A673 (cell line): ENCODE measurements at regions not wholly inside any gene's neighbourhood (a gene's known extent, or its start where the extent isn't known, plus 50 kb on each side); places are given as distances from the start of the nearest gene placed in this dataset.

ENCODE experiments used
- BruUV-seq: library from RNA; stranded (reverse); fragments of 400-500 nt; replicated peaks from 2 replicates; lab custom pipeline; 2021; lab: Mats Ljungman, UMichigan
- CTCF ChIA-PET: fragments of 300-600 bp; sonication (Branson Sonifier 250); formaldehyde crosslinking; loops from one replicate; lab custom pipeline; 2022; ENCODE audit warnings: antibody characterized with exemption; lab: Charles Lee
- POLR2A ChIA-PET: fragments of 300-600 bp; sonication (Branson Sonifier 250); formaldehyde crosslinking; loops from one replicate; lab custom pipeline; 2022; ENCODE audit warnings: antibody characterized with exemption; ENCODE audit not compliant: low non-redundant PET; lab: Charles Lee
- DNase-seq: peaks from one replicate; pipeline ENCODE4 v3.0.0-alpha.2; 2015; ENCODE audit warnings: low spot score
- H3K27ac ChIP-seq: fragments of 200-600 bp; sonication (generic); 2 replicates; pipeline ENCODE4 v1.5.1; 2016; ENCODE audit warnings: mixed run types, low read depth, mild to moderate bottlenecking, mixed read lengths, antibody characterized with exemption, low read length; ENCODE audit not compliant: poor library complexity, severe bottlenecking
- H3K27me3 ChIP-seq: fragments of 200-600 bp; sonication (generic); replicated peaks from 2 replicates; pipeline ENCODE4 v1.6.1; 2017; ENCODE audit warnings: mixed run types, low read depth, mild to moderate bottlenecking, mixed read lengths, antibody characterized with exemption, low read length; ENCODE audit not compliant: insufficient read depth, poor library complexity
- H3K36me3 ChIP-seq: fragments of 200-600 bp; sonication (generic); 2 replicates; pipeline ENCODE4 v1.6.1; 2016; ENCODE audit warnings: mixed run types, mild to moderate bottlenecking, mixed read lengths, antibody characterized with exemption, low read length; ENCODE audit not compliant: insufficient read depth, poor library complexity, severe bottlenecking
- H3K4me1 ChIP-seq: fragments of 200-600 bp; sonication (generic); 2 replicates; pipeline ENCODE4 v1.6.1; 2017; ENCODE audit warnings: mixed run types, mild to moderate bottlenecking, mixed read lengths, antibody characterized with exemption, low read length; ENCODE audit not compliant: insufficient read depth, poor library complexity, severe bottlenecking
- H3K4me3 ChIP-seq: fragments of 200-600 bp; sonication (generic); 2 replicates; pipeline ENCODE4 v1.5.1; 2016; ENCODE audit warnings: low read depth, mixed run types, mild to moderate bottlenecking, mixed read lengths, low read length; ENCODE audit not compliant: poor library complexity, severe bottlenecking
- H3K9me3 ChIP-seq: fragments of 200-600 bp; sonication (generic); 2 replicates; pipeline ENCODE4 v1.6.1; 2016; ENCODE audit warnings: mixed run types, low read depth, mild to moderate bottlenecking, mixed read lengths, antibody characterized with exemption, low read length; ENCODE audit not compliant: poor library complexity, severe bottlenecking
- EZH2 ChIP-seq: fragments of 200-600 bp; sonication (generic); IDR thresholded peaks from 2 replicates; pipeline ENCODE4 v1.6.1; 2017; ENCODE audit warnings: borderline replicate concordance, low read depth, mild to moderate bottlenecking, mixed read lengths, antibody characterized with exemption, low read length; ENCODE audit not compliant: poor library complexity, severe bottlenecking
- intact Hi-C: fragments of 100-400 bp; cut with micrococcal nuclease; formaldehyde crosslinking; loops from one replicate; pipeline ENCODE4 v1.10.0; 2022; ENCODE audit not compliant: unreplicated experiment
- TF ChIP-seq, protein P1 (sequence below): fragments of 300-800, 200-600 bp; sonication (generic); conservative IDR thresholded peaks from 2 replicates; pipeline ENCODE4 v1.5.1; 2017; ENCODE audit warnings: low read depth, mild to moderate bottlenecking, antibody characterized with exemption, low read length, moderate library complexity, mixed read lengths

DNA sequence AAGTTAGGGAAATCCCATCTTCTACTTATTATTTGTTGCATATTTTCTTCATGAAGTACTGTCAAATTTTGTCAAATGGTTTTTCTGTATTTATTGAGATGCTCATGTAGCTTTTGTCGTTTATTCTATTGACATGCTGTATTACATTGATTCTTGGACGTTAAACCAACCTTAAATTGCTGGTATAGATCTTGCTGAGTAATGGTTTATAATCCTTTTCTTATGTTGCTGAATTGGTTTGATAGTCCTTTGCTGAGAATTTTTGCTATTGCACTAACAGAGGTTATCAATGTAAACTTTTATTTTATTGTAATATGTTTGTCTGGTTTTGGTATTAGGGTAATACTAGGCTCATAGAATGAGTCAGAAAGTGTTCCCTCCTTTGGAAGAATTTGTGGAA lies 54.3 kb upstream of the COL6A5 start:
- no TSS peak for BruUV-seq
- Histone ChIP-seq H3K4me1 (no peaks in the 10 kb centered on the region), H3K27ac (no peak overlapping the region), H3K4me3 (no peak overlapping the region), H3K9me3 (no peaks in the 10 kb centered on the region), H3K36me3 (no peaks in the 10 kb centered on the region), H3K27me3 (peaks cover 5% of the 10 kb centered on the region)
- TF ChIP-seq, protein P1, sequence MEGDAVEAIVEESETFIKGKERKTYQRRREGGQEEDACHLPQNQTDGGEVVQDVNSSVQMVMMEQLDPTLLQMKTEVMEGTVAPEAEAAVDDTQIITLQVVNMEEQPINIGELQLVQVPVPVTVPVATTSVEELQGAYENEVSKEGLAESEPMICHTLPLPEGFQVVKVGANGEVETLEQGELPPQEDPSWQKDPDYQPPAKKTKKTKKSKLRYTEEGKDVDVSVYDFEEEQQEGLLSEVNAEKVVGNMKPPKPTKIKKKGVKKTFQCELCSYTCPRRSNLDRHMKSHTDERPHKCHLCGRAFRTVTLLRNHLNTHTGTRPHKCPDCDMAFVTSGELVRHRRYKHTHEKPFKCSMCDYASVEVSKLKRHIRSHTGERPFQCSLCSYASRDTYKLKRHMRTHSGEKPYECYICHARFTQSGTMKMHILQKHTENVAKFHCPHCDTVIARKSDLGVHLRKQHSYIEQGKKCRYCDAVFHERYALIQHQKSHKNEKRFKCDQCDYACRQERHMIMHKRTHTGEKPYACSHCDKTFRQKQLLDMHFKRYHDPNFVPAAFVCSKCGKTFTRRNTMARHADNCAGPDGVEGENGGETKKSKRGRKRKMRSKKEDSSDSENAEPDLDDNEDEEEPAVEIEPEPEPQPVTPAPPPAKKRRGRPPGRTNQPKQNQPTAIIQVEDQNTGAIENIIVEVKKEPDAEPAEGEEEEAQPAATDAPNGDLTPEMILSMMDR, result no peak
- TF ChIP-seq EZH2, result no peak
- ChIA-PET CTCF (no interaction called here), POLR2A (no interaction called here)
- intact Hi-C loops, result no loop called here
- DNase-seq, result no peak

DNA sequence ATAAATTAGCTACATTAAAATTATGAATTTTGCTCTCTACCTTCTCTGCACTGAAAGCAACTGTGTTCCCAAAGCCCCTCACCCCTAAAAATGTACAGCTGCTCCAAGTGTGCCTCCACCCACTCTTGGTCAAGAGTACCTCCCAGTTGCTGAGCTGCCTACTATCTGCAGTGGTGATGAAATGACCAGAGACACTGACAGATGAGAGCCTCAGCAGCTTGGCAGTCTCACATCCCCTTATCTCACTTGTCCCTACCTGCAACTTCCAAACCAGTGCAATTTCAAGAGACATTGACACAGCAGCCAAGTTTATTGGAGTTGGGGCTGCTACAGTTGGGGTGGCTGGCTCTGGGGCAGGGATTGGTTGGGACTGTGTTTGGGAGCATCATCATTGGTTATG lies 52.2 kb upstream of the COL6A5 start:
- no peak for DNase-seq
- no peaks in the 10 kb centered on the region for H3K4me1 ChIP-seq
- intact Hi-C loops, result no loop called here
- H3K36me3 ChIP-seq, result no peaks in the 10 kb centered on the region
- POLR2A ChIA-PET, result no interaction called here
- H3K27me3 ChIP-seq, result peaks cover under 1% of the 10 kb centered on the region
- no peak for TF ChIP-seq EZH2
- TF ChIP-seq, protein P1, result no peak
- BruUV-seq, result no TSS peak
- no peak overlapping the region for H3K4me3 ChIP-seq
- no peaks in the 10 kb centered on the region for H3K9me3 ChIP-seq
- CTCF ChIA-PET, result no interaction called here
- no peak overlapping the region for H3K27ac ChIP-seq
